Gastroesophageal sphincter (tissue), 3 donors: ENCODE measurements at regions not wholly inside any gene's neighbourhood (a gene's known extent, or its start where the extent isn't known, plus 50 kb on each side); places are given as distances from the start of the nearest gene placed in this dataset.

Experiments used
- CTCF ChIP-seq, 4 experiments: fragments of 200-600 bp in 2 of 4; fragments of 450-650 bp in 2 of 4; sonication (generic) in 1 of 4; IDR thresholded peaks; one replicate each; pipeline ENCODE4 v1.5.1; 2017 to 2019; ENCODE audit warnings: antibody characterized with exemption in 4 of 4, mild to moderate bottlenecking in 2 of 4, moderate library complexity in 2 of 4
- EP300 ChIP-seq: sonication (generic); formaldehyde crosslinking; IDR thresholded peaks from one replicate; pipeline ENCODE4 v1.6.1; 2017; ENCODE audit warnings: antibody characterized with exemption, mild to moderate bottlenecking
- POLR2A ChIP-seq, 2 donors: fragments of 450-650 bp; IDR thresholded peaks; one replicate each; pipeline ENCODE4 v1.6.1; 2017; ENCODE audit warnings: antibody characterized with exemption in 2 of 2, mild to moderate bottlenecking in 2 of 2, moderate library complexity in 1 of 2

GRCh38 chr13:33767140-33767539 is 50.8 kb upstream of the RFC3 start:
- no peak for TF ChIP-seq CTCF (IDR thresholded peaks at IDR 0.05)
- TF ChIP-seq EP300: no peak
- no peak for TF ChIP-seq POLR2A (IDR thresholded peaks at IDR 0.05)
